ENCODE measurements at regions not wholly inside any gene's neighbourhood (a gene's known extent, or its start where the extent isn't known, plus 50 kb on each side); places are given as distances from the start of the nearest gene placed in this dataset.

GRCh38 chr4:155119006-155119405, 89.4 kb upstream of the NPY2R start:
- no peak for DNase-seq (ENCODE audit: low read depth)
- TF ChIP-seq CTCF (conservative IDR thresholded peaks at IDR 0.05; ENCODE audit: low read depth, low read length): no peak
- no peak overlapping the region for H3K4me3 ChIP-seq (ENCODE audit: low read depth, low read length)

GRCh38 chr4:155120536-155120935, 87.9 kb upstream of the NPY2R start:
- TF ChIP-seq CTCF (conservative IDR thresholded peaks at IDR 0.05; ENCODE audit: low read depth, low read length): no peak
- H3K4me3 ChIP-seq (ENCODE audit: low read depth, low read length): no peak overlapping the region
- no peak for DNase-seq (ENCODE audit: low read depth)

GRCh38 chr4:155122382-155122781, 86.1 kb upstream of the NPY2R start:
- no peak for DNase-seq (ENCODE audit: low read depth)
- no peak overlapping the region for H3K4me3 ChIP-seq (ENCODE audit: low read depth, low read length)
- no peak for TF ChIP-seq CTCF (conservative IDR thresholded peaks at IDR 0.05; ENCODE audit: low read depth, low read length)

GRCh38 chr4:155134136-155134535, 74.3 kb upstream of the NPY2R start:
- DNase-seq (ENCODE audit: low read depth): no peak
- no peak for TF ChIP-seq CTCF (conservative IDR thresholded peaks at IDR 0.05; ENCODE audit: low read depth, low read length)
- no peak overlapping the region for H3K4me3 ChIP-seq (ENCODE audit: low read depth, low read length)

GRCh38 chr4:155140889-155141288, 67.5 kb upstream of the NPY2R start:
- no peak for TF ChIP-seq CTCF (conservative IDR thresholded peaks at IDR 0.05; ENCODE audit: low read depth, low read length)
- no peak overlapping the region for H3K4me3 ChIP-seq (ENCODE audit: low read depth, low read length)
- no peak for DNase-seq (ENCODE audit: low read depth)

GRCh38 chr4:155143512-155143911, 64.9 kb upstream of the NPY2R start:
- H3K4me3 ChIP-seq (ENCODE audit: low read depth, low read length): no peak overlapping the region
- no peak for TF ChIP-seq CTCF (conservative IDR thresholded peaks at IDR 0.05; ENCODE audit: low read depth, low read length)
- no peak for DNase-seq (ENCODE audit: low read depth)

Data from epithelial cell of proximal tubule (primary cell).